GM10248 (cell line): ENCODE measurements at regions not wholly inside any gene's neighbourhood (a gene's known extent, or its start where the extent isn't known, plus 50 kb on each side); places are given as distances from the start of the nearest gene placed in this dataset.

Source experiments
- CTCF ChIA-PET: fragments of 300-600 bp; sonication (Branson Sonifier 250); formaldehyde crosslinking; extraction: SDS; loops from one replicate; lab custom pipeline; 2021; ENCODE audit warnings: antibody characterized with exemption; lab: Yijun Ruan, JAX
- POLR2A ChIA-PET: fragments of 350-650 bp; sonication (Branson Sonifier 250); formaldehyde crosslinking; extraction: SDS; loops from one replicate; lab custom pipeline; 2020; ENCODE audit warnings: antibody characterized with exemption; lab: Yijun Ruan, JAX
- DNase-seq: peaks from one replicate; pipeline ENCODE4 v3.0.0; 2012; ENCODE audit errors: extremely low spot score
- TF ChIP-seq, protein P1 (sequence below): IDR thresholded peaks from 2 replicates; pipeline ENCODE4 v1.5.1; 2012; ENCODE audit warnings: mild to moderate bottlenecking, low read depth; ENCODE audit errors: extremely low read depth, missing control alignments, control extremely low read depth

DNA sequence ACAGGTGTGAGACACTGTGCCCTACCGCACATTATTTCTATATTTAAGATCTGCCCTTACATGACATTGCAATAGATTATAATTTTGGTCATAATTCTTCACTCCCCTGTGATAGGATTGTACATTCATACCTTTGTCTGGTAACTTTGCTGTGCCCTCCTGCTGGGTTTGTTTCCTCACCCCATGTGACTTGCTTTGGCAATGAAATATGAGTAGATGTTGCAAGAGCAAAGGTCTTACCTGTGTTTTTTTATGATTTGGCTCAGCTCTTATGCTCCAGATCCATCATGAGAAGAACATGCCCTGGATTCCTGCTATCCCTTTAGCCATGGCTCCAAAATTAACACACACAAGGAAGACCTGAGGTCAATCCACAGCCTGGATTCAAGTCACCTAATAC lies 137.7 kb upstream of the EOMES start:
- ChIA-PET POLR2A (no interaction called here), CTCF (interaction anchor here (1.3 kb wide), 1 partner anchor 8 kb away, joined by 3 read pairs; no protein-coding TSS in a partner anchor)
- TF ChIP-seq, protein P1, sequence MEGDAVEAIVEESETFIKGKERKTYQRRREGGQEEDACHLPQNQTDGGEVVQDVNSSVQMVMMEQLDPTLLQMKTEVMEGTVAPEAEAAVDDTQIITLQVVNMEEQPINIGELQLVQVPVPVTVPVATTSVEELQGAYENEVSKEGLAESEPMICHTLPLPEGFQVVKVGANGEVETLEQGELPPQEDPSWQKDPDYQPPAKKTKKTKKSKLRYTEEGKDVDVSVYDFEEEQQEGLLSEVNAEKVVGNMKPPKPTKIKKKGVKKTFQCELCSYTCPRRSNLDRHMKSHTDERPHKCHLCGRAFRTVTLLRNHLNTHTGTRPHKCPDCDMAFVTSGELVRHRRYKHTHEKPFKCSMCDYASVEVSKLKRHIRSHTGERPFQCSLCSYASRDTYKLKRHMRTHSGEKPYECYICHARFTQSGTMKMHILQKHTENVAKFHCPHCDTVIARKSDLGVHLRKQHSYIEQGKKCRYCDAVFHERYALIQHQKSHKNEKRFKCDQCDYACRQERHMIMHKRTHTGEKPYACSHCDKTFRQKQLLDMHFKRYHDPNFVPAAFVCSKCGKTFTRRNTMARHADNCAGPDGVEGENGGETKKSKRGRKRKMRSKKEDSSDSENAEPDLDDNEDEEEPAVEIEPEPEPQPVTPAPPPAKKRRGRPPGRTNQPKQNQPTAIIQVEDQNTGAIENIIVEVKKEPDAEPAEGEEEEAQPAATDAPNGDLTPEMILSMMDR: no peak
- DNase-seq: no peak

DNA sequence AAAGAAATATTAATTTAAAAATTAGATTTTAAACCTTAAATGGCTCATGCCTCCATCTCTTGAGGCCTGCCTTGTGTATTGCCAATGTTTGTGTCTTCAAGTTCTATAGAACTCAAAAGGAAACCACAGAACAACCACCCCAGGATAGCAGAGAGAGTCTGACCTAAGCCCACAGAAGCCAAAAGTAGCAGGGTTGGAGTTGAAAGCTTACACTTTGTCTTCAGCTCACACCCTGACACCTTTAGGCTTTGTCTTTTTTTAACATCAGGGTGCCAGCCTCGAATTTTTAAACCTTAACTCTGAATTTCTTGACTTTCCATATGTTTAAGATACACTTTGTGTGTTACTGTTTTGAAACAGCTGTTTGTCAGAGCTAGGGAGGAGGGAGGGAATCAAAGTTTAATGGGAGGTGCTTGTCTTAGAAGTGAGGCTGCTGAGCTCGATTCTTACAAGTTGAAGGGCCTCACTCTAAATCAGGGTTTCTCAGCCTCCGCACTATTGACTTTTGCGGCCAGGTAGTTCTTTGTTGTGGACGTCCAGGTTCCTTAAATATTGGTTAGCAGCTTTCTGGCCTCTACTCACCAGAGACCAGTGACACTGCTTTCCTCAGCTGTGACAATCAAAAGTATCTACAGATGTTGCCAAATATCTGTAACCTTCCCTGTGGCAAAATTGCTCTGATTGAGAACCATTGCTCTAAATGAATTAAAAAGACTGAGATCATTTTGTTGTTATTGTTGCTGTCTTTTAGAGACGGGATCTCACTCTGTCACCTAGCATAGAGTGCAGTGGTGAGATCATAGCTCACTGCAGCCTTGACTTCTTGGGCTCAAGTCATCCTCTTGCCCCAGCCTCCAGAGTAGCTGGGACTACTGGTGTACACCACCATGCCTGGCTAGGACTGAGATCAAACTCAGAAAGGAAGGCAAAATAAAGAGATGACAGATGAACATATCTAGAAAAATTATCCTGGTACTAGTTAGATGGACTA lies 139.2 kb upstream of the EOMES start:
- TF ChIP-seq, protein P1: no peak
- ChIA-PET POLR2A (interaction anchor here (0.6 kb wide), 1 partner anchor 16 kb away, joined by 3 read pairs; no protein-coding TSS in a partner anchor), CTCF (interaction anchor here (1.4 kb wide), 1 partner anchor 11 kb away, joined by 3 read pairs; no protein-coding TSS in a partner anchor)
- no peak for DNase-seq

DNA sequence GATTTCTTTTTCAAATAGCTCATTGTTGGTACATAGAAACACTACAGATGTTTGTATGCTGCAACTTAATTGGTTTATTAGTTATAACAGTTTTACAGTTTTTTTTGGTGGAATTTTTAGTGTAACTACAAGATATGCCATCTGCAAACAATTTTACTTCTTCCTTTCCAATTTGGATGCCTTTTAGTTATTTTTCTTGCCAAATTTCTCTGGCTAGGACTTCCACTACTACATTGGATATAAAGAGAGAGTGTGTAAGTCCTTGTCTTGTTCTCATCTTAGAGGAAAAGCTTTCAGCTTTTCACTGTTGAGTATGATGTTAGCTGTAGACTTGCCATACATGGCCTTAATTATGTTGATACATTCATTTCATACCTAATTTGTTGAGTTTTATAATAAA lies 143.6 kb upstream of the EOMES start:
- CTCF ChIA-PET: no interaction called here
- DNase-seq: no peak
- POLR2A ChIA-PET: no interaction called here
- TF ChIP-seq, protein P1: no peak

DNA sequence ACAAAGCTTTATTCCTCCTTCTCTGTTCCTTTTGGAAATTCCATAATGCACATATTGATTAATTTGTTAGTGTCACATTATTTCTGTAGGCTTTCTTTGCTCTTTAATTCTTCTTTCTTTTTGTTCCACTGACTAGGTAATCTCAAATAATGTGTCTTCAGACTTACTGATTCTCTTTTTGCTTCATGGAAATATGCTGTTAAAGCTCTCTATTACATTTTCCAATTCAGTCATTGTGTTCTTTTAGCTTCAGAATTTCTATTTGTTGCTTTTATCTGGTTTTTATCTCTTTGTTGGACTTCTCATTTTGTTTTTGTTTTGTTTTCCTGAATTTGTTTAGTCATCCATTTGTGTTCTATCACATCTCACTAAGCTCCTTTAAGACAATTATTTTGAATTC lies 147.0 kb upstream of the EOMES start:
- TF ChIP-seq, protein P1: no peak
- CTCF ChIA-PET: interaction anchor here (1.0 to 1.6 kb wide), 2 partner anchors 10 to 16 kb away, joined by 3 read pairs; no protein-coding TSS in a partner anchor
- POLR2A ChIA-PET: no interaction called here
- no peak for DNase-seq

DNA sequence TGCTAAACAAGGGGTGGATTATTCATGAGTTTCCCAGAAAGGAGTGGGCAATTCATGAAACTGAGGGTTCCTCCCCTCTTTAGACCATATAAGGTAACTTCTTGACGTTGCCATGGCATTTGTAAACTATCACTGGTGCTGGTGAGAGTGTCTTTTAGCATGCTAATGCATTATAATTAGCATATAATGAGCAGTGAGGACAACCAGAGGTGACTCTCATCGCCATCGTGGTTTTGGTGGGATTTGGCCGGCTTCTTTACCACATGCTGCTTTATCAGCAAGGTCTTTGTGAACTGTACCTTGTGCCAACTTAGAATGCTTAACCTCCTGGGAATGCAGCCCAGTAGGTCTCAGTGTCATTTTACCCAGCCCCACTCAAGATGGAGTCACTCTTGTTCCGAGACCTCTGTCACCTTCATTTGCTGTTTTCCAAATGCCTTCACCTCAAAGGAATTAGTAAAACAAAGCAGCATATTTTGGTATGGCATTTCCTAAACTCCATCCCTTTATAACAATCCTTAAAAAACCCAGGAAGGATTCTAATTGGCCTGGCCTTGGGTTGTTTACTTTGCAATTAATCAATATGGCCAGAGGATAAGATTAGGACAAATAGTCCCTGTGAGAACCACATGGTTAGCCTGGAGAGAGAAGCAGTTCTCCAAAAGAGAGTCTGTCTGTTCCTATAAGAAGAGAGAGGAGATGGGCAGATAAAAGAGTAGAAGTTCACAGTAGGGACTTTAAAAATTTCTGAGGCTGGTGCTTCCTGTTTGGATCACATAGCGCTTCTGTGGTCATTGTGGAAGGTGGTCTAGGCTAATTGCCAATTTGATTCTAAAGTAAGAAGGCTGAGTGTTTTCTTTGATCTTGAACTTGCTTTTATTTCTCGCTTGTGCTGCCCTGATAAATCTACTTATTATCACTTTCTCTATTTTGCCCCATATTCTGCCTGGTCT lies 155.2 kb upstream of the EOMES start:
- CTCF ChIA-PET: no interaction called here
- TF ChIP-seq, protein P1: no peak
- no peak for DNase-seq
- POLR2A ChIA-PET: no interaction called here

DNA sequence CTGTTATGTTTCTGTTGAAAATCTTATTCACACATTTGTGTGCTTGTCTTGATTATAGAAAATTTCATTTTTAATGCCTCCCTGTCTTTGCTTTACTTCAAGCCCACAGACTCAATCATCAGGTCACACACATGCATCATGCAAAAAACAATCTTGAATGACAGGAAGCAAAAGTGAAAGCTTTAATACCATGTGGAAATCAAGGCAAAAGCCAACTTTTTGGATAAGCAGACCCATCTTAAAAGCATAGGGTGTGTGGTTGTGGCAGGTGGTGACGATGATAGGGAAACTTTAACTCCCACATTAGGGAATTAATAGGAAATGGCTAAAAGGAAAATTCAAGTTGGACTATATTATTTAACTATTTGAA lies 155.9 kb upstream of the EOMES start:
- POLR2A ChIA-PET: no interaction called here
- TF ChIP-seq, protein P1: no peak
- CTCF ChIA-PET: no interaction called here
- no peak for DNase-seq
